Neural cell (in vitro differentiated cells): ENCODE measurements at regions not wholly inside any gene's neighbourhood (a gene's known extent, or its start where the extent isn't known, plus 50 kb on each side); places are given as distances from the start of the nearest gene placed in this dataset.

Experiments
- CTCF ChIP-seq: fragments of 450-650 bp; IDR thresholded peaks from 2 replicates; pipeline ENCODE4 v1.5.1; 2014; ENCODE audit warnings: antibody characterized with exemption, mild to moderate bottlenecking, moderate library complexity; ENCODE audit not compliant: poor library complexity, severe bottlenecking
- EP300 ChIP-seq: fragments of 450-650 bp; conservative IDR thresholded peaks from 2 replicates; pipeline ENCODE4 v1.6.1; 2014; ENCODE audit warnings: antibody characterized with exemption, mild to moderate bottlenecking, moderate library complexity; ENCODE audit not compliant: poor library complexity, severe bottlenecking
- POLR2AphosphoS5 ChIP-seq: IDR thresholded peaks from 2 replicates; pipeline ENCODE4 v1.6.1; 2012
- SMC3 ChIP-seq: fragments of 450-650 bp; conservative IDR thresholded peaks from 2 replicates; pipeline ENCODE4 v1.6.1; 2014; ENCODE audit warnings: antibody characterized with exemption, mild to moderate bottlenecking, moderate library complexity; ENCODE audit not compliant: poor library complexity

- TF ChIP-seq CTCF (no peak), EP300 (no peak), POLR2AphosphoS5 (no peak), SMC3 (no peak)
Measured at GRCh38 chr1:148333875-148334338, 149.2 kb downstream of the PPIAL4G start.
